GM23338 (cell line): ENCODE measurements at regions not wholly inside any gene's neighbourhood (a gene's known extent, or its start where the extent isn't known, plus 50 kb on each side); places are given as distances from the start of the nearest gene placed in this dataset.

Source experiments
- ATAC-seq: fragments of 200-7000 bp; cut with Tn5 transposase; 3 replicates; pipeline ENCODE4 v1.9.1; 2020
- DNase-seq: peaks from one replicate; pipeline ENCODE4 v3.0.0-alpha.2; 2015; ENCODE audit warnings: low spot score
- H2AFZ ChIP-seq: fragments of 200-600 bp; sonication (generic); 2 replicates; pipeline ENCODE4 v1.8.0; 2016; ENCODE audit warnings: antibody characterized with exemption, mild to moderate bottlenecking, moderate library complexity
- H3F3A ChIP-seq: fragments of 200-600 bp; sonication (generic); replicated peaks from 2 replicates; pipeline ENCODE4 v1.8.0; 2017; ENCODE audit warnings: antibody characterized with exemption, mixed run types, low read depth
- H3K27ac ChIP-seq: fragments of 200-600 bp; sonication (generic); 2 replicates; pipeline ENCODE4 v1.6.1; 2016; ENCODE audit warnings: low read depth
- H3K27me3 ChIP-seq: fragments of 200-600 bp; sonication (generic); 2 replicates; pipeline ENCODE4 v1.8.0; 2016; ENCODE audit warnings: mild to moderate bottlenecking, mixed run types, moderate library complexity; ENCODE audit not compliant: insufficient read depth
- H3K36me3 ChIP-seq: fragments of 200-600 bp; sonication (generic); 2 replicates; pipeline ENCODE4 v1.8.0; 2016; ENCODE audit warnings: mild to moderate bottlenecking; ENCODE audit not compliant: insufficient read depth
- H3K4me1 ChIP-seq: fragments of 200-600 bp; sonication (generic); 2 replicates; pipeline ENCODE4 v1.8.0; 2016; ENCODE audit warnings: mild to moderate bottlenecking, moderate library complexity; ENCODE audit not compliant: insufficient read depth
- H3K4me2 ChIP-seq: fragments of 200-600 bp; sonication (generic); 2 replicates; pipeline ENCODE4 v1.7.1; 2017; ENCODE audit warnings: mixed run types
- H3K4me3 ChIP-seq: fragments of 200-600 bp; sonication (generic); 2 replicates; pipeline ENCODE4 v1.6.1; 2016; ENCODE audit warnings: mixed run types
- H3K79me2 ChIP-seq: fragments of 200-600 bp; sonication (generic); replicated peaks from 2 replicates; pipeline ENCODE4 v1.8.0; 2017; ENCODE audit warnings: mild to moderate bottlenecking; ENCODE audit not compliant: insufficient read depth
- H3K9me2 ChIP-seq: fragments of 200-600 bp; sonication (generic); 2 replicates; pipeline ENCODE4 v1.8.0; 2017; ENCODE audit not compliant: insufficient read depth
- H4K20me1 ChIP-seq: fragments of 200-600 bp; sonication (generic); replicated peaks from 2 replicates; pipeline ENCODE4 v1.8.0; 2017; ENCODE audit warnings: mild to moderate bottlenecking; ENCODE audit not compliant: insufficient read depth
- H3K27ac Mint-ChIP-seq: 2 replicates; pipeline ENCODE4 v1.8.0; 2020; ENCODE audit warnings: inconsistent platforms, mild to moderate bottlenecking, moderate library complexity, mixed read lengths
- H3K27me3 Mint-ChIP-seq: 3 replicates; pipeline ENCODE4 v1.8.0; 2022; ENCODE audit warnings: low read depth, mild to moderate bottlenecking, moderate library complexity, mixed read lengths, inconsistent platforms; ENCODE audit not compliant: insufficient read depth, poor library complexity
- H3K36me3 Mint-ChIP-seq: 3 replicates; pipeline ENCODE4 v1.8.0; 2021; ENCODE audit warnings: low read depth, mild to moderate bottlenecking, inconsistent platforms, moderate library complexity, mixed read lengths
- H3K4me1 Mint-ChIP-seq: 3 replicates; pipeline ENCODE4 v1.8.0; 2020; ENCODE audit warnings: mild to moderate bottlenecking, inconsistent platforms, mixed read lengths
- H3K4me3 Mint-ChIP-seq: 3 replicates; pipeline ENCODE4 v1.8.0; 2021; ENCODE audit warnings: moderate library complexity, mild to moderate bottlenecking, inconsistent platforms, mixed read lengths
- H3K9me3 Mint-ChIP-seq: 3 replicates; pipeline ENCODE4 v1.8.0; 2020; ENCODE audit warnings: moderate library complexity, mild to moderate bottlenecking, inconsistent platforms, mixed read lengths
- CREB1 ChIP-seq: fragments of 250-450 bp; sonication (Bioruptor Pico); IDR thresholded peaks from 2 replicates; pipeline ENCODE4 v1.5.0; 2020; ENCODE audit warnings: low read depth, mild to moderate bottlenecking, moderate library complexity
- POLR2AphosphoS5 ChIP-seq: IDR thresholded peaks from 2 replicates; pipeline ENCODE4 v1.6.1; 2016; ENCODE audit warnings: antibody characterized with exemption, low read depth
- STAT1 ChIP-seq: IDR thresholded peaks from one replicate; pipeline ENCODE4 v1.6.1; 2016; ENCODE audit warnings: antibody characterized with exemption; ENCODE audit not compliant: unreplicated experiment
- ZNF331 ChIP-seq: fragments of 250-450 bp; sonication (Bioruptor Pico); IDR thresholded peaks from 2 replicates; pipeline ENCODE4 v1.5.0; 2020; ENCODE audit warnings: low read depth, mild to moderate bottlenecking, moderate library complexity
- TF ChIP-seq, protein P1 (sequence below), 2 experiments: fragments of 200-600 bp in 1 of 2; sonication (generic) in 1 of 2; conservative IDR thresholded peaks; 2 replicates each; pipeline versions ENCODE4 v1.5.1 to v1.6.1; 2016 to 2017; ENCODE audit warnings: antibody characterized with exemption in 2 of 2, low read depth in 2 of 2, mild to moderate bottlenecking in 2 of 2, moderate library complexity in 1 of 2
- TF ChIP-seq, protein P2 (sequence below): IDR thresholded peaks from one replicate; pipeline ENCODE4 v1.6.1; 2018; ENCODE audit warnings: antibody characterized with exemption; ENCODE audit not compliant: unreplicated experiment
- TF ChIP-seq, protein P3 (sequence below): fragments of 250-450 bp; sonication (Bioruptor Pico); IDR thresholded peaks from 2 replicates; pipeline ENCODE4 v1.5.0; 2020; ENCODE audit warnings: mild to moderate bottlenecking, moderate library complexity

DNA sequence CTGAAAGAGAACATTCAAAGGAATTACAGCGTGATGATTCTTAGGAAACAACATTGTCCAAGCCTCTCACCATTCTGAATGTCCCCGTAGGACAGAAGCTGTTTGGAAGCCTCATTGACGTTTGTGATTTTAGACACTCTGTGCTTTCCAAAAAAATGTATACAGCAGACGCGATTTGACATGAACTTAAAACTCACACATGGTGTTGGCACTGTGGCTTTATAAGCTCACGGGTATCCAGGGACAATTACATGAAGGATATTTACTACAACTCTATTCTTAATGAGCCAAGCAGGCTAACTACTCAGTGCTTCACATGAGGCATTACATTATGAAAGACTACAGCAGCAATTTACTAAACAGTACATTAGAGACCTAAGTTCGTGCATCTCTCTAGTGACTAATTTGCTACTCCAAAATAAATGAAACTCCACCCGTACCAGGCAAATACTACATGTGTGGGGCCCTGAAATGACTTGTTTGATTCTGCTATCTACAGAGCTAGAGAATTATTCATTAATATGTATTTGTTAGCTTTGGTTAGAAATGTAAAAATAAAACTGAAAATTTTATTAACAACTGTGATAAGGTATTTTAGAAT, 620.7 kb downstream of the SPRY1 start:
- TF ChIP-seq CREB1 (CRISPR knock-in tag) (no peak), STAT1 (no peak), POLR2AphosphoS5 (no peak)
- TF ChIP-seq, protein P1, sequence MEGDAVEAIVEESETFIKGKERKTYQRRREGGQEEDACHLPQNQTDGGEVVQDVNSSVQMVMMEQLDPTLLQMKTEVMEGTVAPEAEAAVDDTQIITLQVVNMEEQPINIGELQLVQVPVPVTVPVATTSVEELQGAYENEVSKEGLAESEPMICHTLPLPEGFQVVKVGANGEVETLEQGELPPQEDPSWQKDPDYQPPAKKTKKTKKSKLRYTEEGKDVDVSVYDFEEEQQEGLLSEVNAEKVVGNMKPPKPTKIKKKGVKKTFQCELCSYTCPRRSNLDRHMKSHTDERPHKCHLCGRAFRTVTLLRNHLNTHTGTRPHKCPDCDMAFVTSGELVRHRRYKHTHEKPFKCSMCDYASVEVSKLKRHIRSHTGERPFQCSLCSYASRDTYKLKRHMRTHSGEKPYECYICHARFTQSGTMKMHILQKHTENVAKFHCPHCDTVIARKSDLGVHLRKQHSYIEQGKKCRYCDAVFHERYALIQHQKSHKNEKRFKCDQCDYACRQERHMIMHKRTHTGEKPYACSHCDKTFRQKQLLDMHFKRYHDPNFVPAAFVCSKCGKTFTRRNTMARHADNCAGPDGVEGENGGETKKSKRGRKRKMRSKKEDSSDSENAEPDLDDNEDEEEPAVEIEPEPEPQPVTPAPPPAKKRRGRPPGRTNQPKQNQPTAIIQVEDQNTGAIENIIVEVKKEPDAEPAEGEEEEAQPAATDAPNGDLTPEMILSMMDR (conservative IDR thresholded peaks at IDR 0.05; ENCODE audit: low read depth in 2 of 2) = no peak
- H3K4me2 ChIP-seq = no peak overlapping the region
- no peak for ATAC-seq

DNA sequence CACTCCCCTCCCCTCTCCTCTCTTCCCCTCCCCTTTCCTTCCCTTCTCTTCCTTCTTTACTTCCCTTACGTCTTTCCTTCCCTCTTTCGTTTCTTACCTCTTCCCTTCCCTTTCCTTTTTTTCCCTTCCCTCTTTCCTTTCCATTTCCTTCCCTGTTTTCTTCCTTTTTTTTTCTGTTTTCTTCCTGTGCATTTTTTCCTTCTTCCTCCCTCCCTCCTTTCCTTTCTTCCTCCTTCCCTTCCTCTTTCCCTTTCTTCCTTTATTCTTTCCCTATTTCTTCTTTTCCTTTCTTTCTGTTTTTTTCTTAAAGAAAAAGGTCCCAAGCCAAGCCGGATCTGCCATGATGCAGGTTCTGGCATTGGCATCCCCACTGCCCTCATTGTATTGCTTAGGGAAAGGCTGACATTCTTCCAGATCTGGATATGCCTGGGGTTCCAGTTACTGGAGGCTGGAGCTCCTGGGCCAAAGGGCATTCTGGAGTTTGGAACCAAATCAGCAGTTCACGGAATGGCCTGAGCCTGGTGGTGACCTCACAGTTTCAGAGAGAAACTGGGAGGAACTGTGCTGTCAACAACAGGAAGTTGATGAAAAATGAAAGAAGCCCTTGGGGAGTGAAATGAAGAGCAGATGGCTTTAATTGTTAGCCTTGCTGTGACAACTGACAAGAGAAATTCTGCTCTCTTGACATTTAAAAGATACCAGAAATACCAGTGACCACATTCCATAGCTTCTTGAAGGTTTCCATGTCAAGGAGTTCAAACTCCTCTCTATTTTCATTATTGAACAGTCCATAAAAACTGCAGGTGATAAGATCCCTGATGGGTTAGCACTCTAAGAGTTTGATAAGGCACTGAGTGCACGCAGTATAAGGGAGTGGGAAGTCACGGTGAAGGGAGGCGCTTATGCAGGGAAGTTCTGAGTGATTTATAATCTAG, 622.1 kb downstream of the SPRY1 start:
- Histone ChIP-seq H3K27me3 (no peaks in the 10 kb centered on the region), H2AFZ (no peak overlapping the region), H3K4me1 (no peaks in the 10 kb centered on the region), H3K79me2 (no peaks in the 10 kb centered on the region), H3K27ac (no peak overlapping the region), H3K4me3 (no peak overlapping the region), H3K4me2 (no peak overlapping the region), H4K20me1 (no peaks in the 10 kb centered on the region), H3K9me2 (0 out of 2 replicates have a peak, but pooled peaks cover 4% of the 10 kb centered on the region), H3K36me3 (no peaks in the 10 kb centered on the region), H3F3A (no peaks in the 10 kb centered on the region)
- Mint-ChIP-seq H3K36me3 (no peaks in the 10 kb centered on the region), H3K4me1 (no peaks in the 10 kb centered on the region; the same call in 2 of the 3 replicates), H3K9me3 (peaks cover 4% of the 10 kb centered on the region; the same call in 1 of the 3 replicates), H3K4me3 (no peak overlapping the region), H3K27ac (no peak overlapping the region), H3K27me3 (peaks cover 2% of the 10 kb centered on the region)
- ATAC-seq = no peak
- DNase-seq = peak; percentile 6
- TF ChIP-seq, protein P2, sequence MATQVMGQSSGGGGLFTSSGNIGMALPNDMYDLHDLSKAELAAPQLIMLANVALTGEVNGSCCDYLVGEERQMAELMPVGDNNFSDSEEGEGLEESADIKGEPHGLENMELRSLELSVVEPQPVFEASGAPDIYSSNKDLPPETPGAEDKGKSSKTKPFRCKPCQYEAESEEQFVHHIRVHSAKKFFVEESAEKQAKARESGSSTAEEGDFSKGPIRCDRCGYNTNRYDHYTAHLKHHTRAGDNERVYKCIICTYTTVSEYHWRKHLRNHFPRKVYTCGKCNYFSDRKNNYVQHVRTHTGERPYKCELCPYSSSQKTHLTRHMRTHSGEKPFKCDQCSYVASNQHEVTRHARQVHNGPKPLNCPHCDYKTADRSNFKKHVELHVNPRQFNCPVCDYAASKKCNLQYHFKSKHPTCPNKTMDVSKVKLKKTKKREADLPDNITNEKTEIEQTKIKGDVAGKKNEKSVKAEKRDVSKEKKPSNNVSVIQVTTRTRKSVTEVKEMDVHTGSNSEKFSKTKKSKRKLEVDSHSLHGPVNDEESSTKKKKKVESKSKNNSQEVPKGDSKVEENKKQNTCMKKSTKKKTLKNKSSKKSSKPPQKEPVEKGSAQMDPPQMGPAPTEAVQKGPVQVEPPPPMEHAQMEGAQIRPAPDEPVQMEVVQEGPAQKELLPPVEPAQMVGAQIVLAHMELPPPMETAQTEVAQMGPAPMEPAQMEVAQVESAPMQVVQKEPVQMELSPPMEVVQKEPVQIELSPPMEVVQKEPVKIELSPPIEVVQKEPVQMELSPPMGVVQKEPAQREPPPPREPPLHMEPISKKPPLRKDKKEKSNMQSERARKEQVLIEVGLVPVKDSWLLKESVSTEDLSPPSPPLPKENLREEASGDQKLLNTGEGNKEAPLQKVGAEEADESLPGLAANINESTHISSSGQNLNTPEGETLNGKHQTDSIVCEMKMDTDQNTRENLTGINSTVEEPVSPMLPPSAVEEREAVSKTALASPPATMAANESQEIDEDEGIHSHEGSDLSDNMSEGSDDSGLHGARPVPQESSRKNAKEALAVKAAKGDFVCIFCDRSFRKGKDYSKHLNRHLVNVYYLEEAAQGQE = no peak
- TF ChIP-seq ZNF331 (CRISPR knock-in tag) (no peak), POLR2AphosphoS5 (no peak), STAT1 (no peak)
- TF ChIP-seq, protein P3, sequence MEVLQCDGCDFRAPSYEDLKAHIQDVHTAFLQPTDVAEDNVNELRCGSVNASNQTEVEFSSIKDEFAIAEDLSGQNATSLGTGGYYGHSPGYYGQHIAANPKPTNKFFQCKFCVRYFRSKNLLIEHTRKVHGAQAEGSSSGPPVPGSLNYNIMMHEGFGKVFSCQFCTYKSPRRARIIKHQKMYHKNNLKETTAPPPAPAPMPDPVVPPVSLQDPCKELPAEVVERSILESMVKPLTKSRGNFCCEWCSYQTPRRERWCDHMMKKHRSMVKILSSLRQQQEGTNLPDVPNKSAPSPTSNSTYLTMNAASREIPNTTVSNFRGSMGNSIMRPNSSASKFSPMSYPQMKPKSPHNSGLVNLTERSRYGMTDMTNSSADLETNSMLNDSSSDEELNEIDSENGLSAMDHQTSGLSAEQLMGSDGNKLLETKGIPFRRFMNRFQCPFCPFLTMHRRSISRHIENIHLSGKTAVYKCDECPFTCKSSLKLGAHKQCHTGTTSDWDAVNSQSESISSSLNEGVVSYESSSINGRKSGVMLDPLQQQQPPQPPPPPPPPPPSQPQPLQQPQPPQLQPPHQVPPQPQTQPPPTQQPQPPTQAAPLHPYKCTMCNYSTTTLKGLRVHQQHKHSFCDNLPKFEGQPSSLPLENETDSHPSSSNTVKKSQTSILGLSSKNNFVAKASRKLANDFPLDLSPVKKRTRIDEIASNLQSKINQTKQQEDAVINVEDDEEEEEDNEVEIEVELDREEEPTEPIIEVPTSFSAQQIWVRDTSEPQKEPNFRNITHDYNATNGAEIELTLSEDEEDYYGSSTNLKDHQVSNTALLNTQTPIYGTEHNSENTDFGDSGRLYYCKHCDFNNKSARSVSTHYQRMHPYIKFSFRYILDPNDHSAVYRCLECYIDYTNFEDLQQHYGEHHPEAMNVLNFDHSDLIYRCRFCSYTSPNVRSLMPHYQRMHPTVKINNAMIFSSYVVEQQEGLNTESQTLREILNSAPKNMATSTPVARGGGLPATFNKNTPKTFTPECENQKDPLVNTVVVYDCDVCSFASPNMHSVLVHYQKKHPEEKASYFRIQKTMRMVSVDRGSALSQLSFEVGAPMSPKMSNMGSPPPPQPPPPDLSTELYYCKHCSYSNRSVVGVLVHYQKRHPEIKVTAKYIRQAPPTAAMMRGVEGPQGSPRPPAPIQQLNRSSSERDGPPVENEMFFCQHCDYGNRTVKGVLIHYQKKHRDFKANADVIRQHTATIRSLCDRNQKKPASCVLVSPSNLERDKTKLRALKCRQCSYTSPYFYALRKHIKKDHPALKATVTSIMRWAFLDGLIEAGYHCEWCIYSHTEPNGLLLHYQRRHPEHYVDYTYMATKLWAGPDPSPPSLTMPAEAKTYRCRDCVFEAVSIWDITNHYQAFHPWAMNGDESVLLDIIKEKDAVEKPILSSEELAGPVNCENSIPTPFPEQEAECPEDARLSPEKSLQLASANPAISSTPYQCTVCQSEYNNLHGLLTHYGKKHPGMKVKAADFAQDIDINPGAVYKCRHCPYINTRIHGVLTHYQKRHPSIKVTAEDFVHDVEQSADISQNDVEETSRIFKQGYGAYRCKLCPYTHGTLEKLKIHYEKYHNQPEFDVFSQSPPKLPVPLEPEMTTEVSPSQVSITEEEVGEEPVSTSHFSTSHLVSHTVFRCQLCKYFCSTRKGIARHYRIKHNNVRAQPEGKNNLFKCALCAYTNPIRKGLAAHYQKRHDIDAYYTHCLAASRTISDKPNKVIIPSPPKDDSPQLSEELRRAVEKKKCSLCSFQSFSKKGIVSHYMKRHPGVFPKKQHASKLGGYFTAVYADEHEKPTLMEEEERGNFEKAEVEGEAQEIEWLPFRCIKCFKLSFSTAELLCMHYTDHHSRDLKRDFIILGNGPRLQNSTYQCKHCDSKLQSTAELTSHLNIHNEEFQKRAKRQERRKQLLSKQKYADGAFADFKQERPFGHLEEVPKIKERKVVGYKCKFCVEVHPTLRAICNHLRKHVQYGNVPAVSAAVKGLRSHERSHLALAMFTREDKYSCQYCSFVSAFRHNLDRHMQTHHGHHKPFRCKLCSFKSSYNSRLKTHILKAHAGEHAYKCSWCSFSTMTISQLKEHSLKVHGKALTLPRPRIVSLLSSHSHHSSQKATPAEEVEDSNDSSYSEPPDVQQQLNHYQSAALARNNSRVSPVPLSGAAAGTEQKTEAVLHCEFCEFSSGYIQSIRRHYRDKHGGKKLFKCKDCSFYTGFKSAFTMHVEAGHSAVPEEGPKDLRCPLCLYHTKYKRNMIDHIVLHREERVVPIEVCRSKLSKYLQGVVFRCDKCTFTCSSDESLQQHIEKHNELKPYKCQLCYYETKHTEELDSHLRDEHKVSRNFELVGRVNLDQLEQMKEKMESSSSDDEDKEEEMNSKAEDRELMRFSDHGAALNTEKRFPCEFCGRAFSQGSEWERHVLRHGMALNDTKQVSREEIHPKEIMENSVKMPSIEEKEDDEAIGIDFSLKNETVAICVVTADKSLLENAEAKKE = no peak

More for the DNA sequence above, 620.7 kb downstream of the SPRY1 start:
- H3F3A ChIP-seq = no peaks in the 10 kb centered on the region
- H3K36me3 Mint-ChIP-seq = no peaks in the 10 kb centered on the region
- H3K4me1 ChIP-seq = no peaks in the 10 kb centered on the region
- no peak overlapping the region for H3K4me3 Mint-ChIP-seq
- H4K20me1 ChIP-seq = no peaks in the 10 kb centered on the region
- no peaks in the 10 kb centered on the region; the same call in 2 of the 3 replicates for H3K4me1 Mint-ChIP-seq
- H3K27me3 ChIP-seq = no peaks in the 10 kb centered on the region
- DNase-seq = no peak
- H3K9me3 Mint-ChIP-seq = peaks cover 4% of the 10 kb centered on the region; the same call in 1 of the 3 replicates
- no peak overlapping the region for H3K27ac ChIP-seq
- 0 out of 2 replicates have a peak, but pooled peaks cover 4% of the 10 kb centered on the region for H3K9me2 ChIP-seq
- H3K36me3 ChIP-seq = no peaks in the 10 kb centered on the region
- no peak overlapping the region for H3K27ac Mint-ChIP-seq
- H3K27me3 Mint-ChIP-seq = peaks cover 2% of the 10 kb centered on the region
- H3K79me2 ChIP-seq = no peaks in the 10 kb centered on the region
- no peak overlapping the region for H3K4me3 ChIP-seq
- H2AFZ ChIP-seq = peak overlapping the region; percentile 19; the same call in 1 of the 2 replicates
